ENCODE measurements at regions not wholly inside any gene's neighbourhood (a gene's known extent, or its start where the extent isn't known, plus 50 kb on each side); places are given as distances from the start of the nearest gene placed in this dataset.
A peak's percentile ranks its signal among the peaks of the same experiment; 100 is the strongest.

DNA sequence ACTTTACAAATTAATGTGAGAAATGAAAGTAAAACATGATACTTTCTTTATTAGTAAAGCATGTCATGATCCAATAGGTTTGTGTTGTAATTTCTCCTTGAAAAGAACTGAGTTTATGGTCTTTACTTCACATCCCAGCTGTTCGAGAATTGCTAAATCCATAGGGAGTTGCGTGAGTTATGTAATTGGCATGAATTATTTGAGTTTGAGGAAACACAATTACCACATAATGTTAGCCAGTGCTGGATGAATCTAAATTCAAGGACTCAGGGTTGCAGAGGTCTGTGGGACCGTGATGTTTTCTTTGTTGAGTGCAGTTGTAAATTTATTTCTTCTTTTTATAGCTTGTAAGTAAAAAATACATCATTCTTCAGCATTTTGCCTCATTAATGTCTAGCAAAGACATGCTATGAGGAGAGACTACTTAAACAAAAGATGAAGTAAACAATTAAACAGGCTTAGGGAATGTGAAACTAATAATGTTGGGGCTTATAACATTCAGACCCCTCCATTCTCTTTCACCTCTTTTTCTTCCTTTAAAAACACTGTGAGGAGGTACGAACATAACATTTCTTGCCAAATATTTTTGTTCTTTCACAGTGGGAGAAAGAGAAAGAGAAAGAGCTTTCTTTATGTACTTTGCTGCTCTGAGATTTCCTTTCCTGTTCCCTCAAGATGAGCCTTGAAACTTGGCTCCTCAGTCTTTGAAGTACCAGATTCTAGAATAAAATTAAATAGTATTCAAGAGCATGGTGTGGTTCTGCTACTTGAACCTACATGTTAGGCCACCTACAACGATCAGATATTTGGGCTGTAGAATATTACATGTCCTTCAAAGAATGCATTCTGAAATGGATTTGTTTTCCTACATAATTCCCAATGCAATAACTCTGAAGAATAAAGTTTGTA lies 159.6 kb upstream of the ANK2 start:
- 24% methylated on average over 5 of the region's 5 CpGs for WGBS
- H3K27ac ChIP-seq (replicated peaks in 1 of 4): peak overlapping the region; percentile 67 to 73 (median 71)
- DNase-seq (ENCODE audit: extremely low spot score): no peak
- TF ChIP-seq POLR2AphosphoS5 (IDR thresholded peaks at IDR 0.05): peak in 1 of 2 donors; percentile 20
- no peak for TF ChIP-seq EP300 (IDR thresholded peaks at IDR 0.05)
- H3K9me3 ChIP-seq: no peaks in the 10 kb centered on the region
- intact Hi-C loops (cut with DNase I): no loop called here
- H3K27me3 ChIP-seq: no peaks in the 10 kb centered on the region
- H3K36me3 ChIP-seq: no peaks in the 10 kb centered on the region
- H3K4me1 ChIP-seq: peaks cover 0 to 22% (median 15%) of the 10 kb centered on the region in 4 donors
- peak overlapping the region; percentile 38 to 52 (median 48) for H3K4me3 ChIP-seq

DNA sequence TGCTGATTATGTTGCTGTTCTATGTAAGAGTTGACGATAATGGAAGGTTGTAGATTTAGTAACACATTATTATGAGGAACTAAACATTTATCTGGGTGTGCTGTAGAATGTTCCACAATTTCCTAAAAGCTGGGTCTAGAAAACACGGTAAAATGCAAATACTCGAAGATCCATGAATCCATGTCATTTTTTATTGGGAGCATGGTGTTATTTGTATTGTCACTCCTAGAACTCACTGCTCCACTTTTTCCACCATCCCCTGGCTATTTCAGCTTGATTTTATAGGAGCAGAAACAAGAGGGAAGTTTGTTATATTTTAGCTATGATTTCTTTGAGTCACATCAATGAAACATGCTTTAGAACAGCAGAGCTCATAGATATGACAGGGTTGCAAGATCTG lies 155.0 kb upstream of the ANK2 start:
- intact Hi-C loops (cut with DNase I): no loop called here
- TF ChIP-seq POLR2A (IDR thresholded peaks at IDR 0.05; ENCODE audit: low read depth) (no peak), POLR2AphosphoS5 (IDR thresholded peaks at IDR 0.05) (no peak), EP300 (IDR thresholded peaks at IDR 0.05) (no peak)
- TF ChIP-seq, protein P1, sequence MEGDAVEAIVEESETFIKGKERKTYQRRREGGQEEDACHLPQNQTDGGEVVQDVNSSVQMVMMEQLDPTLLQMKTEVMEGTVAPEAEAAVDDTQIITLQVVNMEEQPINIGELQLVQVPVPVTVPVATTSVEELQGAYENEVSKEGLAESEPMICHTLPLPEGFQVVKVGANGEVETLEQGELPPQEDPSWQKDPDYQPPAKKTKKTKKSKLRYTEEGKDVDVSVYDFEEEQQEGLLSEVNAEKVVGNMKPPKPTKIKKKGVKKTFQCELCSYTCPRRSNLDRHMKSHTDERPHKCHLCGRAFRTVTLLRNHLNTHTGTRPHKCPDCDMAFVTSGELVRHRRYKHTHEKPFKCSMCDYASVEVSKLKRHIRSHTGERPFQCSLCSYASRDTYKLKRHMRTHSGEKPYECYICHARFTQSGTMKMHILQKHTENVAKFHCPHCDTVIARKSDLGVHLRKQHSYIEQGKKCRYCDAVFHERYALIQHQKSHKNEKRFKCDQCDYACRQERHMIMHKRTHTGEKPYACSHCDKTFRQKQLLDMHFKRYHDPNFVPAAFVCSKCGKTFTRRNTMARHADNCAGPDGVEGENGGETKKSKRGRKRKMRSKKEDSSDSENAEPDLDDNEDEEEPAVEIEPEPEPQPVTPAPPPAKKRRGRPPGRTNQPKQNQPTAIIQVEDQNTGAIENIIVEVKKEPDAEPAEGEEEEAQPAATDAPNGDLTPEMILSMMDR (IDR thresholded peaks at IDR 0.05): no peak

DNA sequence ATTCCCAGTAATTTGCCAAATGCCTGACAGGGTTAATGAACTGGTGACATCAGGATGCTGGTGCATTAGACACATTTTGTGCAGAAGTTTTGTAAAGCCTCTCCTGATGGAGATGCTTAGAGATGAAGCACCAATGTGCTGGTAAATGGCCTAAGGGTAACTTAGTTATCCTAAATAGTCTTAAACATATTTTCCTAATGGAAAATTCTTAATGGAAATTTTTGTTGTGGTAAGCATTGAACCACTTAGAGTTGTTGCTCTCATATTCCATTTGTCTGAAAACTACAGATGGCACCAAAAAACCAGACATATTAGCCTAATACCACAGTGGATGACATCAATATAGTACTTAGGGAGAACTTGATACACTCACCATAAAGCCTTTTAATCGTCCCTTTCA lies 154.5 kb upstream of the ANK2 start:
- Histone ChIP-seq H3K36me3 (no peaks in the 10 kb centered on the region), H3K27ac (replicated peaks in 1 of 4) (no peak overlapping the region), H3K27me3 (no peaks in the 10 kb centered on the region), H3K4me3 (no peak overlapping the region), H3K4me1 (peaks cover 0 to 44% (median 23%) of the 10 kb centered on the region in 4 donors), H3K9me3 (no peaks in the 10 kb centered on the region)
- no peak for DNase-seq (ENCODE audit: extremely low spot score)
- intact Hi-C loops (cut with DNase I): no loop called here
- TF ChIP-seq EP300 (IDR thresholded peaks at IDR 0.05) (no peak), POLR2A (IDR thresholded peaks at IDR 0.05; ENCODE audit: low read depth) (no peak)
- WGBS: 75% methylated on average over 1 of the region's 1 CpG

More for the DNA sequence above, 155.0 kb upstream of the ANK2 start:
- WGBS: 89% methylated on average over 3 of the region's 3 CpGs
- Histone ChIP-seq H3K36me3 (no peaks in the 10 kb centered on the region), H3K4me1 (peaks cover 0 to 44% (median 25%) of the 10 kb centered on the region in 4 donors), H3K27ac (replicated peaks in 1 of 4) (no peak overlapping the region), H3K4me3 (no peak overlapping the region), H3K9me3 (no peaks in the 10 kb centered on the region), H3K27me3 (no peaks in the 10 kb centered on the region)
- DNase-seq (ENCODE audit: extremely low spot score): no peak

DNA sequence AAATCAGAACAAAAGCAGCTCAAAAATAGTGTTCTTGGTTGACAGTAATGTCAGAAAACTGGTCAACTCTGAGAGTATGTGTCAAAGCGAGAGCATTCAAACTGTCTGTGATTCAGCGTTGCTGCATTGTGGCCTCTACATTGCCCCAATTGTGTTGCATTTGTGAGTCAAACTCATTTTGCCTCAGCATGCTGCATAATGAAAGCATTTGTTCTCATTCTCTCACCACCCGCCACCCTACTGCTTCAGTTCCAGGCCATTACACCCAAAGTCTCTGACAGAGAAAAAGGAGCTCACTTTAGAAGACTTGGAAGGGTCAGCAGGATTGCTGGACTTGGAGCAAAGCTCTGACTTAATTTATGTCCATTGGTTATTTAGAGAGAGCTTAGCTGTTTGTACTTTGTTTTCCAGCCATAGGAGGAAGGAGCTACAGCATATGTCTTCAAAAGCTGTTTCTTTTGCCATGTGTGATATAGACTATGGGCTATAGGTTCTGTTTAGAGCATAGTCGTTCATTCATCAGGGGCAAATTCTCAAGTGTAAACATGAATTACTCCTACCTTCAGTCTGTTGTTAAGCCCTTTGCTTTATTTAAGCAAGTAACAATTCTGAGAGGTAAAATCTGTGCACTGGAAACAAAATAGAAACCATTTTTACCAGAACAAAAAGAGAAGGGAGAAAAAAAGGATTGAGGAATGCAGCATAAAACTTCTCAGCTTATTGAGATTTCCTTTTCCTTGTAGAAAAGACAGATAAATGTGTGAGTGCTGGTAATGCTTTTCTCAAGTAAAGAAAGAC lies 153.4 kb upstream of the ANK2 start:
- peak overlapping the region in 3 of 4 donors; percentile 11 to 22 (median 11) for H3K4me3 ChIP-seq
- H3K4me1 ChIP-seq: peaks cover 0 to 33% (median 15%) of the 10 kb centered on the region in 4 donors
- H3K27me3 ChIP-seq: no peaks in the 10 kb centered on the region
- DNase-seq (ENCODE audit: extremely low spot score): no peak
- no peaks in the 10 kb centered on the region for H3K36me3 ChIP-seq
- H3K27ac ChIP-seq (replicated peaks in 1 of 4): peak overlapping the region; percentile 60 to 70 (median 62)
- no peak for TF ChIP-seq POLR2AphosphoS5 (IDR thresholded peaks at IDR 0.05)
- no peaks in the 10 kb centered on the region for H3K9me3 ChIP-seq
- intact Hi-C loops (cut with DNase I): no loop called here
- WGBS: 66% methylated on average over 4 of the region's 4 CpGs

DNA sequence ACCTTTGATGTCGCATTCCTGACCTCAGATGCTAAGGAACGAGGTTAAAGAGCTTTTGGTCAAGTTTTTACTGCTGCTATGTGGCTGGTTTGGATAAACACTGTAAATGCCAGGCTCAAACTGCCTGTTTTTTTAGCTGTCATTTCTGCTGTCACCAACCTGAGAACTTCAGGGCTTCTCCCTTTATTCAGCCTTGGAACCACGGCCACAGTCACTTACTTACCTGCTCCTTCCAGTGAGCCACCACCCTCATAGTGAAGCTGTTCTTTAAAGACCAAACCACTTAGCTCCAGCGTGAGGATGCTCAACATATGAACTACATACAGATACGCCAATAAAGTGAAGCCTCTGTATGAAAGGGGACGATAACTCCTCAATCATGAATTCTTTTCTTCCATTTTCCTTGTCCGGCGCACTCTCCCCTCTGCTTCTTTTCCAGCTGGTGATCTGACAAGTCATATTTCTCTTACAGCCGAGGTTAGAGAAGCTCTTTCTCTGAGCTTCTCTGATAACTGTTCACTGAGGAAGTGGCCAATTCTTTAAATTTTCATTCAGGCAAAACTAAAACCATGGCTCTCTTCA lies 152.8 kb upstream of the ANK2 start:
- no peak for TF ChIP-seq EP300 (IDR thresholded peaks at IDR 0.05)
- TF ChIP-seq, protein P1 (IDR thresholded peaks at IDR 0.05): no peak
- TF ChIP-seq POLR2A (IDR thresholded peaks at IDR 0.05; ENCODE audit: low read depth): no peak
- intact Hi-C loops (cut with DNase I): no loop called here
- peaks cover 0 to 30% (median 15%) of the 10 kb centered on the region in 4 donors for H3K4me1 ChIP-seq
- no peaks in the 10 kb centered on the region for H3K9me3 ChIP-seq
- no peaks in the 10 kb centered on the region for H3K27me3 ChIP-seq
- no peak for DNase-seq (ENCODE audit: extremely low spot score)
- H3K27ac ChIP-seq (replicated peaks in 1 of 4): peak overlapping the region; percentile 60 to 70 (median 62)
- no peaks in the 10 kb centered on the region for H3K36me3 ChIP-seq
- peak overlapping the region in 3 of 4 donors; percentile 11 to 22 (median 11) for H3K4me3 ChIP-seq
- 71% methylated on average over 9 of the region's 9 CpGs for whole genome bisulfite sequencing
